Suprapubic skin (tissue), 4 donors: ENCODE measurements at regions not wholly inside any gene's neighbourhood (a gene's known extent, or its start where the extent isn't known, plus 50 kb on each side); places are given as distances from the start of the nearest gene placed in this dataset.

ENCODE experiments used
- DNase-seq, 2 donors: peaks; one replicate each; pipeline ENCODE4 v3.0.0-alpha.2; 2019; ENCODE audit warnings: low spot score in 2 of 2
- H3K27ac ChIP-seq: fragments of 200-600 bp; sonication (generic); one replicate; pipeline ENCODE4 v1.5.1; 2019
- H3K27me3 ChIP-seq: fragments of 200-600 bp; sonication (generic); one replicate; pipeline ENCODE4 v1.5.1; 2019
- H3K36me3 ChIP-seq: fragments of 200-600 bp; sonication (generic); one replicate; pipeline ENCODE4 v1.5.1; 2019
- H3K4me1 ChIP-seq: fragments of 200-600 bp; sonication (generic); one replicate; pipeline ENCODE4 v1.5.1; 2019
- H3K4me3 ChIP-seq: fragments of 200-600 bp; sonication (generic); one replicate; pipeline ENCODE4 v1.5.1; 2019; ENCODE audit warnings: mild to moderate bottlenecking
- H3K9me3 ChIP-seq: fragments of 200-600 bp; sonication (generic); one replicate; pipeline ENCODE4 v1.5.1; 2019
- CTCF ChIP-seq, 2 donors: fragments of 200-600 bp in 1 of 2; fragments of 450-650 bp in 1 of 2; sonication (generic) in 1 of 2; IDR thresholded peaks; one replicate each; pipeline ENCODE4 v1.5.1; 2016 to 2019; ENCODE audit warnings: antibody characterized with exemption in 2 of 2, mild to moderate bottlenecking in 1 of 2, moderate library complexity in 1 of 2
- EP300 ChIP-seq: sonication (generic); formaldehyde crosslinking; IDR thresholded peaks from one replicate; pipeline ENCODE4 v1.6.1; 2017; ENCODE audit warnings: antibody characterized with exemption
- POLR2A ChIP-seq, 2 donors: fragments of 450-650 bp; IDR thresholded peaks; one replicate each; pipeline ENCODE4 v1.6.1; 2017; ENCODE audit warnings: antibody characterized with exemption in 2 of 2, mild to moderate bottlenecking in 2 of 2, moderate library complexity in 2 of 2
- POLR2AphosphoS5 ChIP-seq, 3 donors: sonication (generic); formaldehyde crosslinking; IDR thresholded peaks; one replicate each; pipeline ENCODE4 v1.6.1; 2017; ENCODE audit warnings: antibody characterized with exemption in 3 of 3
- WGBS: methylation state at CpG from one replicate; pipeline ENCODE4 v1.1.5; 2018; 5-methylcytosine and 5-hydroxymethylcytosine counted together

DNA sequence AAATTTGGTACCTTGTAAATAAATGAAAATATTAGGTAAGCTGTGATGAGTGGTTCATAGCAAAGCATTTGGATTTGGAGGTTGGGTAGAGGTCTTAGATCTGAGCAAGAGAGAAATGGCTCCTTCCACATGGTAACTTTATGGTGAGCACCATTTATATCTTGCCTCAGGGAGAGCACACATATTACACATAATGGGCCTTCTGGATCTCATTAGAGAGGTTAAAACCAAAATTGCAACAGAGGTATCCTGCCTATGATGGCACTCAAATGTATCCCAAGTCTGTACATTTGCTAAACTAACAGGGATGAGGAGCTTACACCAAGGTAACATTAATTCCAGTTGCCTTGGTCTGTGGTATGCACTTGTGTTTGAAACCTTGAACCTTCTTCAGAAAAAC lies 87.1 kb upstream of the PUDP start:
- H3K27ac ChIP-seq = no peak overlapping the region
- H3K9me3 ChIP-seq = no peaks in the 10 kb centered on the region
- no peak for DNase-seq
- H3K36me3 ChIP-seq = no peaks in the 10 kb centered on the region
- H3K4me1 ChIP-seq = no peaks in the 10 kb centered on the region
- no peak for TF ChIP-seq POLR2AphosphoS5 (IDR thresholded peaks at IDR 0.05)
- no peak for TF ChIP-seq CTCF (IDR thresholded peaks at IDR 0.05)
- no peak for TF ChIP-seq EP300
- no peak for TF ChIP-seq POLR2A (IDR thresholded peaks at IDR 0.05)
- no peak overlapping the region for H3K4me3 ChIP-seq
- no peaks in the 10 kb centered on the region for H3K27me3 ChIP-seq

DNA sequence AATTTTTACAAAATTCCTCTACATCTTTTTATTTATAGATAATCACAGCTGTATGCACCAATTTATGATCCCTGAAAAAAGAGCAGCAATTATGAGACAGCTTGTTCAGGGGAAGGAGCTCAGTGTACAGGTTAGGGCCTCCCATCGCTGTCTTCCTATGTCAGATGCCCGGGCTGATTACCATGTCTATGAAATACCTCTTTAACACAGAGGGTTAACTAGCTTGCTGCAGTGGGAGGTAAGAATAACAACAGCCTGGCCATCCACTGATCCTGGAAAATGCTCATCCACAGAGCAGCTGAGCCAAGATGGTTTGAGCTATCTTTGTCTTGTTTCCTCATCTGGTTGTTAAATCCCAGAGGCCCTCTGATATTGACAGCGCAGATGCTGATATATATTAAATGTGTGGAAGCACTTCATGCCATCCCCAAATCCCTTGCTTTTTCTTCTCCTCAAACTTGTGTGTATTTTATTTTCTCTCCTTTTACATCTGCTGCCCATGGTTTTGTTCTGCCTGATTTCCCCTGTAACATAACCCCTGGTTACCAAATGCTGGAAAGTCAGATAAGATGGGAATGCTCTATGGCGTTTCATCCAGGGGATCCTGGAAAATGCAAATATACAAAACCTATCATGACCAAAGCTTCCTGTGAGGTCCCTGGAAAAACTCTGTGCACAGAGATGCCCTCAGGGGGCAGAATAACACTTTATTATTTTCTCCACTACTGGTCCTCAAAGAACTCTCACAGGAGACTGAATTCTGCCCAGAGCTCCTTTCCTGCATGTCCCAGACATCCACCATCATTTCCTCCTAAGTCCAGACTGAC lies 85.8 kb upstream of the PUDP start:
- H3K27me3 ChIP-seq = no peaks in the 10 kb centered on the region
- no peak overlapping the region for H3K4me3 ChIP-seq
- H3K9me3 ChIP-seq = no peaks in the 10 kb centered on the region
- no peaks in the 10 kb centered on the region for H3K4me1 ChIP-seq
- H3K27ac ChIP-seq = no peak overlapping the region
- TF ChIP-seq CTCF (IDR thresholded peaks at IDR 0.05) (no peak), POLR2A (IDR thresholded peaks at IDR 0.05) (no peak), POLR2AphosphoS5 (IDR thresholded peaks at IDR 0.05) (no peak), EP300 (no peak)
- DNase-seq = no peak
- H3K36me3 ChIP-seq = no peaks in the 10 kb centered on the region
- WGBS = 80% methylated on average over 4 of the region's 4 CpGs

DNA sequence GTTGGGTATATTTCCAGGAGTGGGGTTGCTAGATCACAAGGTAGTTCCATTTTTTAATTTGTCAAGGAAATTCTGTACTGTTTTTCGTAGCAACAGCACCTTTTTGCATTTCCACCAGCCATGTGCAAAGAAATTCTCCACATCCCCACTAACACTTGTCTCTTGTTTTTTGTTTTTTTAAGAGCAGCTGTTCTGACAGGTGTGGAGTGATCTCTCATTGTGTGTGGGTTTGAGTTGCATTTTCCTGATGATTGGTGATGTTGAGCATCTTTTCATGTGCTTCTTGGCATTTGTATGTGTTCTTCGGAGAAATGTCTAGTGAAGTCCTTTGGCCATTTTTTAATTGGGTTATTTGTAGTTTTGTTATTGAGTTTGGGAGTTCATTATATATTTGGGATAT lies 80.3 kb upstream of the PUDP start:
- no peak for TF ChIP-seq CTCF (IDR thresholded peaks at IDR 0.05)
- no peak for TF ChIP-seq POLR2A (IDR thresholded peaks at IDR 0.05)
- TF ChIP-seq EP300 = no peak
- Histone ChIP-seq H3K27ac (no peak overlapping the region), H3K36me3 (no peaks in the 10 kb centered on the region), H3K27me3 (no peaks in the 10 kb centered on the region), H3K4me1 (no peaks in the 10 kb centered on the region), H3K4me3 (no peak overlapping the region), H3K9me3 (no peaks in the 10 kb centered on the region)
- WGBS = 95% methylated on average over 2 of the region's 2 CpGs
- DNase-seq = no peak

GRCh38 chrX:7225338-7225737 lies 77.4 kb upstream of the PUDP start:
- WGBS = 88% methylated on average over 2 of the region's 2 CpGs
- Histone ChIP-seq H3K27ac (no peak overlapping the region), H3K36me3 (no peaks in the 10 kb centered on the region), H3K4me1 (no peaks in the 10 kb centered on the region), H3K4me3 (no peak overlapping the region), H3K9me3 (no peaks in the 10 kb centered on the region), H3K27me3 (no peaks in the 10 kb centered on the region)
- no peak for DNase-seq
- TF ChIP-seq POLR2AphosphoS5 (IDR thresholded peaks at IDR 0.05) (no peak), CTCF (IDR thresholded peaks at IDR 0.05) (no peak), POLR2A (IDR thresholded peaks at IDR 0.05) (no peak), EP300 (no peak)

- H3K9me3 ChIP-seq = no peaks in the 10 kb centered on the region
- H3K27ac ChIP-seq = no peak overlapping the region
- H3K4me3 ChIP-seq = no peak overlapping the region
- H3K27me3 ChIP-seq = no peaks in the 10 kb centered on the region
- no peak for DNase-seq
- no peaks in the 10 kb centered on the region for H3K36me3 ChIP-seq
- no peak for TF ChIP-seq POLR2AphosphoS5 (IDR thresholded peaks at IDR 0.05)
- no peak for TF ChIP-seq EP300
- TF ChIP-seq CTCF (IDR thresholded peaks at IDR 0.05) = no peak
- no peak for TF ChIP-seq POLR2A (IDR thresholded peaks at IDR 0.05)
- 86% methylated on average over 2 of the region's 2 CpGs for WGBS
- no peaks in the 10 kb centered on the region for H3K4me1 ChIP-seq
These were observed 75.3 kb upstream of the PUDP start for GRCh38 chrX:7223271-7223670.
